Suprapubic skin (tissue), 4 donors: ENCODE measurements at regions not wholly inside any gene's neighbourhood (a gene's known extent, or its start where the extent isn't known, plus 50 kb on each side); places are given as distances from the start of the nearest gene placed in this dataset.

ENCODE experiments used
- DNase-seq, 2 donors: peaks; one replicate each; pipeline ENCODE4 v3.0.0-alpha.2; 2019; ENCODE audit warnings: low spot score in 2 of 2
- H3K27ac ChIP-seq: fragments of 200-600 bp; sonication (generic); one replicate; pipeline ENCODE4 v1.5.1; 2019
- H3K27me3 ChIP-seq: fragments of 200-600 bp; sonication (generic); one replicate; pipeline ENCODE4 v1.5.1; 2019
- H3K36me3 ChIP-seq: fragments of 200-600 bp; sonication (generic); one replicate; pipeline ENCODE4 v1.5.1; 2019
- H3K4me1 ChIP-seq: fragments of 200-600 bp; sonication (generic); one replicate; pipeline ENCODE4 v1.5.1; 2019
- H3K4me3 ChIP-seq: fragments of 200-600 bp; sonication (generic); one replicate; pipeline ENCODE4 v1.5.1; 2019; ENCODE audit warnings: mild to moderate bottlenecking
- H3K9me3 ChIP-seq: fragments of 200-600 bp; sonication (generic); one replicate; pipeline ENCODE4 v1.5.1; 2019
- EP300 ChIP-seq: sonication (generic); formaldehyde crosslinking; IDR thresholded peaks from one replicate; pipeline ENCODE4 v1.6.1; 2017; ENCODE audit warnings: antibody characterized with exemption
- POLR2A ChIP-seq, 2 donors: fragments of 450-650 bp; IDR thresholded peaks; one replicate each; pipeline ENCODE4 v1.6.1; 2017; ENCODE audit warnings: antibody characterized with exemption in 2 of 2, mild to moderate bottlenecking in 2 of 2, moderate library complexity in 2 of 2
- POLR2AphosphoS5 ChIP-seq, 3 donors: sonication (generic); formaldehyde crosslinking; IDR thresholded peaks; one replicate each; pipeline ENCODE4 v1.6.1; 2017; ENCODE audit warnings: antibody characterized with exemption in 3 of 3
- WGBS: methylation state at CpG from one replicate; pipeline ENCODE4 v1.1.5; 2018; 5-methylcytosine and 5-hydroxymethylcytosine counted together
- TF ChIP-seq, protein P1 (sequence below), 2 donors: fragments of 200-600 bp in 1 of 2; fragments of 450-650 bp in 1 of 2; sonication (generic) in 1 of 2; IDR thresholded peaks; one replicate each; pipeline ENCODE4 v1.5.1; 2016 to 2019; ENCODE audit warnings: antibody characterized with exemption in 2 of 2, mild to moderate bottlenecking in 1 of 2, moderate library complexity in 1 of 2

DNA sequence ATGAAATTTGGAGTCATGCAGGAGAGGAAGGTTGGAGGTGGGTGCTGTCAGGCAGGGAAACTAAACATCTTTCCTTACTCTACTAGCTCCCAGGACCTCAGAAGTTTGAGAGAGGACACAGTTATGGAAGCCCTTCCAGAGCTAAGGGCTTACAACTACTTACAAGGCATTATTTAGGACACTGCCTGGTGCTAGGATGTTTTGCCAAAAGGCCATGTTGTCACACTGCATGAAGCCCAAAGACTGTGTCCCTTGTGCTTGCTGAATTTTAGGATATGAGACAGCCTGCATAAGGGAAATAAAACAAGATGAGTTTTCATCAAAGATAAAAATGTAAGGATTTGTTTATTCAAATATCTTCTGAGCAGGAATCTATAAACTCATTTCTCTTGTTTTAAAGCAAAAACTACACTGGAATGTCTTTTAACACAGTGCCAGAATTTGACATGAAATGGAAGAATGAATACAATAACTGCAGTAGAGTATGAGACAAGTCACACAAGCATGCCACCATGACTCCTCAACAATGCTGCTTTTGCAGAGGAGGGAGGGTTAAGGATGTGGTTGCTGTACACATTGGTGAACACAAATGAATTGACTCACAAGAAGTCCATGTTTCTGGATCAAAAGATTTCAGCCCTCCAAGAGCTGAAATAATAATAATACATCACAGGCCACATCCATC lies 258.4 kb downstream of the SPRY2 start:
- H3K27ac ChIP-seq = no peak overlapping the region
- no peaks in the 10 kb centered on the region for H3K9me3 ChIP-seq
- H3K27me3 ChIP-seq = no peaks in the 10 kb centered on the region
- H3K36me3 ChIP-seq = no peaks in the 10 kb centered on the region
- H3K4me1 ChIP-seq = peaks cover 10% of the 10 kb centered on the region
- no peak for DNase-seq
- TF ChIP-seq EP300 (no peak), POLR2AphosphoS5 (IDR thresholded peaks at IDR 0.05) (no peak), POLR2A (IDR thresholded peaks at IDR 0.05) (no peak)
- TF ChIP-seq, protein P1, sequence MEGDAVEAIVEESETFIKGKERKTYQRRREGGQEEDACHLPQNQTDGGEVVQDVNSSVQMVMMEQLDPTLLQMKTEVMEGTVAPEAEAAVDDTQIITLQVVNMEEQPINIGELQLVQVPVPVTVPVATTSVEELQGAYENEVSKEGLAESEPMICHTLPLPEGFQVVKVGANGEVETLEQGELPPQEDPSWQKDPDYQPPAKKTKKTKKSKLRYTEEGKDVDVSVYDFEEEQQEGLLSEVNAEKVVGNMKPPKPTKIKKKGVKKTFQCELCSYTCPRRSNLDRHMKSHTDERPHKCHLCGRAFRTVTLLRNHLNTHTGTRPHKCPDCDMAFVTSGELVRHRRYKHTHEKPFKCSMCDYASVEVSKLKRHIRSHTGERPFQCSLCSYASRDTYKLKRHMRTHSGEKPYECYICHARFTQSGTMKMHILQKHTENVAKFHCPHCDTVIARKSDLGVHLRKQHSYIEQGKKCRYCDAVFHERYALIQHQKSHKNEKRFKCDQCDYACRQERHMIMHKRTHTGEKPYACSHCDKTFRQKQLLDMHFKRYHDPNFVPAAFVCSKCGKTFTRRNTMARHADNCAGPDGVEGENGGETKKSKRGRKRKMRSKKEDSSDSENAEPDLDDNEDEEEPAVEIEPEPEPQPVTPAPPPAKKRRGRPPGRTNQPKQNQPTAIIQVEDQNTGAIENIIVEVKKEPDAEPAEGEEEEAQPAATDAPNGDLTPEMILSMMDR (IDR thresholded peaks at IDR 0.05) = no peak
- H3K4me3 ChIP-seq = no peak overlapping the region

DNA sequence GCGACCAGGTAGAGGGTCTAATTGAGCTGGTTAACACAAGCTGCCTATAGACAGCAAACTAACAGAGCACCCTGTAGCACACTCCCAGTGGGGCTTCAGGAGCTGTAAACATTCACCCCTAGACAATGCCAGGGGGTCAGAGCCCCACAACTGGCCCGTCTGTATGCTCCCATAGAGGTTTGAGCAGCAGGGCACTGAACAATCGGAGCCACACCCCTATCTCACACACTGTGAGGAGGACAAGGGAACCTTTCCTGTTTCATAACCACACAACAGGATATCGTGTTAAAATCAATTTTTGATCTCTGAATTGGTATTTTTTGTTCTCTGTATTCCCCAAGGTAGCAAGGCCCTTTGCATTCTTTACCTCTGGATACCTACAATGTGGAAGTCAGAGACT lies 266.1 kb downstream of the SPRY2 start:
- TF ChIP-seq, protein P1 (IDR thresholded peaks at IDR 0.05) = no peak
- Histone ChIP-seq H3K27me3 (no peaks in the 10 kb centered on the region), H3K9me3 (no peaks in the 10 kb centered on the region), H3K4me1 (no peaks in the 10 kb centered on the region), H3K4me3 (no peak overlapping the region), H3K36me3 (no peaks in the 10 kb centered on the region), H3K27ac (no peak overlapping the region)
- no peak for DNase-seq
- WGBS = 89% methylated on average over 4 of the region's 4 CpGs

DNA sequence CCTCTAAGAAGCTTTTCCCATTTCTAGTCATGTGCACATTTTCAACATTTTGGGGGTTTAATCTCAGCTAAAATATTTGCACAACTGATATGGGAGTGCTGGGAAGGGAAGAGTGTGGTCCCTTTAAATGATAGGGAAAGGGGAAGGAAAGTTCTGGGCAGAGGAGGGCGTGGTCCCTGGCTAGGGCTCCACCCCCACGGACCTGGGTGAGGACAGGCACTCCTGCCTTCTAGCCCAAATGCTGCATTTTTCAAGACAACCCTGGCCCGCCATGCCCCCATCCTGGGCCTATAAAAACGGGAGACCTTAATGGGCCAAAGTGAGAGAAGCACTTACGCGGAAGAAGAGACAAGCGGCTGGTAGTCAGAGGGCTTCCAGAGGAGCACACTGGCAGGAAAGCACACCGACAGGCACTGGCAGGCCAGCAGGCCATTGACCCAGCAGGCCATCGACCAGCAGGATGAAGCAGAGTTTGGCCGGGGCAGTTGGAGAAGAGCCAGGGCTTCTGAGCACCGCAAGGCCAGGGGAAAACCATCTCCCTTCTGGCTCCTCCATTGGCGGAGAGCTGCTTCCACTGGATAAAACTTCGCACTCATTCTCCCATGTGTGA lies 266.7 kb downstream of the SPRY2 start:
- no peak for DNase-seq
- TF ChIP-seq POLR2A (IDR thresholded peaks at IDR 0.05) (no peak), POLR2AphosphoS5 (IDR thresholded peaks at IDR 0.05) (no peak), EP300 (no peak)
- TF ChIP-seq, protein P1 (IDR thresholded peaks at IDR 0.05) = no peak
- WGBS = 91% methylated on average over 13 of the region's 13 CpGs

DNA sequence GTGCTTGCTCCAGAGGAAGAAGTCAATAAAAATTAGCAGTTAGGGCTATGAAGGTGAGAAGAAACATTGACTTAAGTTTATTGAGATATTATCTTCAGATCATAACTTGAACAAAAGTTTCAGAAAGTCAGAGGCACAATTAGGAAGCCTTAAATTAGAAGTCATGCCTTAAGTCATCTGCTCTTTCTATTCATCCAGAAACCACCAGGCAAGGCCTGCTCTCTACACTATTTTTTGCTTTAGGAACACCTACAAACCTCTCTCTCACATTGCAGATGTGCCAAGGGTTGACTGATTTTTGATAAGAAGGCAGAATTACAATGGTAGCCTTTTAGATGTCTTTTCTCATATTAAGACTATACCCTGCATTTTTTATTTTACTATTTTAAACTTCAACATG lies 268.7 kb downstream of the SPRY2 start:
- no peaks in the 10 kb centered on the region for H3K4me1 ChIP-seq
- DNase-seq = no peak
- no peaks in the 10 kb centered on the region for H3K36me3 ChIP-seq
- H3K27me3 ChIP-seq = no peaks in the 10 kb centered on the region
- no peak overlapping the region for H3K27ac ChIP-seq
- TF ChIP-seq POLR2AphosphoS5 (IDR thresholded peaks at IDR 0.05) (no peak), EP300 (no peak), POLR2A (IDR thresholded peaks at IDR 0.05) (no peak)
- TF ChIP-seq, protein P1 (IDR thresholded peaks at IDR 0.05) = no peak
- H3K9me3 ChIP-seq = no peaks in the 10 kb centered on the region
- no peak overlapping the region for H3K4me3 ChIP-seq

More for the DNA sequence above, 266.7 kb downstream of the SPRY2 start:
- Histone ChIP-seq H3K27me3 (no peaks in the 10 kb centered on the region), H3K27ac (no peak overlapping the region), H3K36me3 (no peaks in the 10 kb centered on the region), H3K4me3 (no peak overlapping the region), H3K4me1 (no peaks in the 10 kb centered on the region), H3K9me3 (no peaks in the 10 kb centered on the region)

DNA sequence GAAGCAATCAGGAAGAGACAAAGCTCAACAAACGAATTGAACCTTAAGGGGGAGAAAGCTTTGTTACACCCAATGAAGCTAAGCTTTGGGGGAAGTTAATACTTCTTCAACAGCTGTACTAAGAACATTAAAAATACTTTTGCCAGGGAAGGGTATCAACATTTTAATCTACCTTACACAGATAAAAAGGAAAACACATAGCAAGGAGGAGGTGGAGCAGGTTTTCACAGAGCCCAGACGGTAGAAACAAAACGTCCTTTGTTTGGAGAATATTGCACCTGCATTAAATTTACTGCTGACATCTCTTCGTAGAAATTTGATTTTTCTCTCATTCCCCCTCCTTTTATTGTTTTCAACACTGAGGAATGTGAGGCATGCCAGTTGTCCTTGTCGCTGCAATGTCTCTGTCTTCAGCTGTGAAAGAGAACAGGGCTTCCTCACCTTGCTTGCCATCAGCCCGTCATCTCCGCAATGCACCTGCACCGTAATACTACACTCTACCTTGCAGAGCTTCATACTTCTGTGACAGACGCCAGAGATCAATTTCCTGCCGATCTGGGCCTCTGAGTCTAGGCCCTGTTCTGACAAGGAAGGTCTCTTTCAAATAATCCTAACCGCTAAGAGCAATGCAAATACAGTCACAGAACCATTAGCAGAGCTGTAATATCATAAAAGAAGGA lies 270.8 kb downstream of the SPRY2 start:
- no peaks in the 10 kb centered on the region for H3K4me1 ChIP-seq
- no peak overlapping the region for H3K4me3 ChIP-seq
- DNase-seq = no peak
- TF ChIP-seq, protein P1 (IDR thresholded peaks at IDR 0.05) = no peak
- TF ChIP-seq EP300 (no peak), POLR2AphosphoS5 (IDR thresholded peaks at IDR 0.05) (no peak), POLR2A (IDR thresholded peaks at IDR 0.05) (no peak)
- H3K27ac ChIP-seq = no peak overlapping the region
- WGBS = 67% methylated on average over 11 of the region's 11 CpGs
- no peaks in the 10 kb centered on the region for H3K36me3 ChIP-seq
- no peaks in the 10 kb centered on the region for H3K9me3 ChIP-seq
- H3K27me3 ChIP-seq = no peaks in the 10 kb centered on the region
